Hepatocyte (in vitro differentiated cells): ENCODE measurements at regions not wholly inside any gene's neighbourhood (a gene's known extent, or its start where the extent isn't known, plus 50 kb on each side); places are given as distances from the start of the nearest gene placed in this dataset.
A peak's percentile ranks its signal among the peaks of the same experiment; 100 is the strongest.

Experiments
- DNase-seq: peaks from one replicate; pipeline ENCODE4 v3.0.0-alpha.2; 2016; ENCODE audit warnings: low spot score
- H2AFZ ChIP-seq: fragments of 200-600 bp; sonication (generic); 2 replicates; pipeline ENCODE4 v1.6.0; 2016; ENCODE audit warnings: antibody characterized with exemption, mild to moderate bottlenecking
- H3K27ac ChIP-seq: fragments of 200-600 bp; sonication (generic); 2 replicates; pipeline ENCODE4 v1.5.1; 2016; ENCODE audit warnings: mild to moderate bottlenecking
- H3K27me3 ChIP-seq: fragments of 200-600 bp; sonication (generic); 2 replicates; pipeline ENCODE4 v1.6.1; 2016
- H3K36me3 ChIP-seq: fragments of 200-600 bp; sonication (generic); replicated peaks from 2 replicates; pipeline ENCODE4 v1.5.1; 2016; ENCODE audit warnings: low read depth; ENCODE audit not compliant: insufficient read depth
- H3K4me1 ChIP-seq: fragments of 200-600 bp; sonication (generic); 2 replicates; pipeline ENCODE4 v1.5.1; 2016; ENCODE audit warnings: mild to moderate bottlenecking, moderate library complexity; ENCODE audit not compliant: insufficient read depth
- H3K4me2 ChIP-seq: fragments of 200-600 bp; sonication (generic); 2 replicates; pipeline ENCODE4 v1.6.0; 2016
- H3K4me3 ChIP-seq: fragments of 200-600 bp; sonication (generic); 2 replicates; pipeline ENCODE4 v1.5.1; 2016; ENCODE audit warnings: mild to moderate bottlenecking
- H3K79me2 ChIP-seq: fragments of 200-600 bp; sonication (generic); 2 replicates; pipeline ENCODE4 v1.6.0; 2017; ENCODE audit warnings: mild to moderate bottlenecking
- H3K9me2 ChIP-seq: fragments of 200-600 bp; sonication (generic); replicated peaks from 2 replicates; pipeline ENCODE4 v1.6.0; 2017; ENCODE audit warnings: mild to moderate bottlenecking; ENCODE audit not compliant: insufficient read depth
- H3K9me3 ChIP-seq: fragments of 200-600 bp; sonication (generic); 2 replicates; pipeline ENCODE4 v1.5.1; 2016; ENCODE audit warnings: low read depth, mild to moderate bottlenecking
- H4K20me1 ChIP-seq: fragments of 200-600 bp; sonication (generic); 2 replicates; pipeline ENCODE4 v1.6.0; 2016; ENCODE audit warnings: mild to moderate bottlenecking; ENCODE audit not compliant: insufficient read depth, poor library complexity, severe bottlenecking
- CTCF ChIP-seq: fragments of 200-600 bp; sonication (generic); IDR thresholded peaks from 2 replicates; pipeline ENCODE4 v1.5.1; 2016; ENCODE audit warnings: antibody characterized with exemption, mild to moderate bottlenecking; ENCODE audit not compliant: poor library complexity
- EZH2 ChIP-seq: fragments of 200-600 bp; sonication (generic); IDR thresholded peaks from 2 replicates; pipeline ENCODE4 v1.6.1; 2016; ENCODE audit warnings: antibody characterized with exemption, mild to moderate bottlenecking, borderline replicate concordance
- EZH2phosphoT487 ChIP-seq: fragments of 200-600 bp; sonication (generic); IDR thresholded peaks from one replicate; pipeline ENCODE4 v1.6.1; 2018; ENCODE audit warnings: antibody characterized with exemption, mild to moderate bottlenecking, low read depth, moderate library complexity; ENCODE audit not compliant: unreplicated experiment, severe bottlenecking
- WGBS: methylation state at CpG from one replicate; pipeline ENCODE4 v1.1.6; 2016; ENCODE audit warnings: low lambda C conversion rate; ENCODE audit errors: missing lambda C conversion rate; 5-methylcytosine and 5-hydroxymethylcytosine counted together

DNA sequence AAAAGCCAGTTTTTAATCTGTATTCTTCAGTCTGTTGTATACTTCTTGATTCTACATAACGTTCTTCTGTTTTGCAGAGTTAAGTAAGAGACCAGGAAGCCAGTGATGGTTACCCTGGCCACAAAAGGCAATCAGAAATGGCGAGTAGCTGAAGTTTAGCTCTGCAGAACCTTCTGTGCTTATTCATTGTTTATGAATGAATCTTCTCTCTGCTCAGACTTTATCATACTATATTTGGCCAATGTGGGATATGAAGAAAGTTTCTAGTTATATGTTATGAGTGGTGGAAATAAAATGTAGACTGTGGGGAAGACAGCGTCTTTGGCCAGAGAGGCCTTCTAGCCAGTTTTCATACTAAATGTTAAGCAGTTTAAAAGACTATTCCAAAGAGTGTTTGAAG lies 249.9 kb upstream of the RGS6 start:
- Histone ChIP-seq H3K36me3 (no peaks in the 10 kb centered on the region), H3K9me2 (no peaks in the 10 kb centered on the region), H3K4me2 (no peak overlapping the region)

GRCh38 chr14:71684323-71684722 lies 247.9 kb upstream of the RGS6 start:
- 98% methylated on average over 15 of the region's 15 CpGs for WGBS
- H3K9me3 ChIP-seq, result no peaks in the 10 kb centered on the region
- no peak for DNase-seq
- H3K4me2 ChIP-seq, result no peak overlapping the region
- H3K27me3 ChIP-seq, result no peaks in the 10 kb centered on the region
- TF ChIP-seq CTCF, result no peak
- TF ChIP-seq EZH2, result no peak
- no peak for TF ChIP-seq EZH2phosphoT487
- no peaks in the 10 kb centered on the region for H4K20me1 ChIP-seq
- H3K4me3 ChIP-seq, result no peak overlapping the region
- H3K36me3 ChIP-seq, result no peaks in the 10 kb centered on the region
- peaks cover 19% of the 10 kb centered on the region for H3K4me1 ChIP-seq
- H3K79me2 ChIP-seq, result no peaks in the 10 kb centered on the region
- no peak overlapping the region for H2AFZ ChIP-seq
- H3K9me2 ChIP-seq, result no peaks in the 10 kb centered on the region
- H3K27ac ChIP-seq, result no peak overlapping the region

More for the DNA sequence above, 249.9 kb upstream of the RGS6 start:
- Histone ChIP-seq H3K27ac (no peak overlapping the region), H4K20me1 (no peaks in the 10 kb centered on the region), H2AFZ (no peak overlapping the region), H3K4me3 (no peak overlapping the region), H3K79me2 (no peaks in the 10 kb centered on the region), H3K4me1 (peaks cover 9% of the 10 kb centered on the region), H3K27me3 (no peaks in the 10 kb centered on the region), H3K9me3 (no peaks in the 10 kb centered on the region)
- no peak for DNase-seq
- TF ChIP-seq CTCF, result no peak
- no peak for TF ChIP-seq EZH2
- TF ChIP-seq EZH2phosphoT487, result no peak
- WGBS, result 92% methylated on average over 3 of the region's 3 CpGs

- WGBS, result 71% methylated on average over 5 of the region's 5 CpGs
- Histone ChIP-seq H3K79me2 (no peaks in the 10 kb centered on the region), H3K27me3 (no peaks in the 10 kb centered on the region), H3K4me2 (no peak overlapping the region), H3K9me2 (no peaks in the 10 kb centered on the region), H3K27ac (peak overlapping the region; percentile 74), H3K4me1 (peaks cover 22% of the 10 kb centered on the region), H3K9me3 (no peaks in the 10 kb centered on the region), H3K36me3 (no peaks in the 10 kb centered on the region), H4K20me1 (no peaks in the 10 kb centered on the region), H2AFZ (no peak overlapping the region), H3K4me3 (no peak overlapping the region)
- DNase-seq, result peak; percentile 19
- TF ChIP-seq EZH2phosphoT487, result no peak
- TF ChIP-seq CTCF, result no peak
- no peak for TF ChIP-seq EZH2
Observed at GRCh38 chr14:71686677-71687076, 245.6 kb upstream of the RGS6 start.

DNA sequence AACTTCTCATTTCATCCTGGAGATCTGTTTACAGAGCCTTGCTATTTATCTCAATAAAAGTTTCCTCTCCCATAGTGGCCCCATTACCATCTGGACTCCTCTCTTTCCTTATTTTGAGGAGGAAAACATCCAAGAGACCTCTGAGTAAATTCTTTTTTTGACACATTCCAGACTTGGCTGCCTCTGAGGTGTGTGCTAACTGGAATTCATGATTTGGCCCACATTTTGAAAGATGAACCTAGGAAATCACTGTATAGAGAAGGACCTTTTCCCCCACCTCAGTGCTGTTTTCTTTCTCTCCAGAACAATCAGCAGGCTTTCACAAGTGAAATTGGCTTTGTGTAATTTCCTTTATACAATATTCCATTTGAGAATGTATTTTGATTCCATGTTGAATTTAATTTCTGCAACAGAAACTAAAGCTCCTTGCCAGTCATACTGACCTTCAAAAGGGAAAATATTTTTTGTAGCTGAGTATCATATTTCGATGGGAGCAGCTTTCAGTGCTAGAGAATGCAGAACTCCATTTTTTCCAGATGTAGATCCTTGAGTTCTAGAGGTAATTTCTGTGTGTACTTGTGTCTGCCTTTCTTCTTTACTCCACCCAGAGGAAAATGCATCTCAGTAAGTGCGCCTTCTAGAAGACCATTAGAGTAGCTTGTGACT lies 244.9 kb upstream of the RGS6 start:
- Histone ChIP-seq H3K36me3 (no peaks in the 10 kb centered on the region), H3K9me3 (no peaks in the 10 kb centered on the region), H3K9me2 (no peaks in the 10 kb centered on the region), H3K4me1 (peaks cover 22% of the 10 kb centered on the region), H3K27me3 (no peaks in the 10 kb centered on the region), H4K20me1 (no peaks in the 10 kb centered on the region), H3K27ac (peak overlapping the region; percentile 74), H2AFZ (no peak overlapping the region), H3K4me2 (peak overlapping the region; percentile 19), H3K79me2 (no peaks in the 10 kb centered on the region), H3K4me3 (no peak overlapping the region)
- 68% methylated on average over 2 of the region's 2 CpGs for WGBS
- no peak for DNase-seq
- no peak for TF ChIP-seq EZH2
- TF ChIP-seq EZH2phosphoT487, result no peak
- TF ChIP-seq CTCF, result no peak
